Globus pallidus (tissue), 1 donor: ENCODE measurements at regions not wholly inside any gene's neighbourhood (a gene's known extent, or its start where the extent isn't known, plus 50 kb on each side); places are given as distances from the start of the nearest gene placed in this dataset.
"Not testable (repeated sequence)": the region's sequence is repeated elsewhere in the genome, so short reads cannot be mapped to it uniquely, and the experiment has no call there.

Experiments used
- DNase-seq: peaks from one replicate; pipeline ENCODE4 v3.0.0-alpha.2; 2015; ENCODE audit warnings: low spot score

- not testable (repeated sequence) for DNase-seq
Observed at GRCh38 chr7:155397758-155398714, 59.9 kb upstream of the EN2 start.

- DNase-seq, result no peak
Observed at GRCh38 chr7:155398944-155399343, 59.0 kb upstream of the EN2 start.

GRCh38 chr7:155399577-155399976 is 58.4 kb upstream of the EN2 start:
- no peak for DNase-seq

- DNase-seq, result no peak
Observed at GRCh38 chr7:155401231-155401630, 56.7 kb upstream of the EN2 start.

- no peak for DNase-seq
Observed at GRCh38 chr7:155401884-155402283, 56.0 kb upstream of the EN2 start.

GRCh38 chr7:155402941-155403340 is 55.0 kb upstream of the EN2 start:
- DNase-seq, result peak; percentile 74

GRCh38 chr7:155404976-155405375 is 53.0 kb upstream of the EN2 start:
- no peak for DNase-seq

- DNase-seq, result peak; percentile 76
Observed at GRCh38 chr7:155405399-155406318, 52.3 kb upstream of the EN2 start.

- DNase-seq, result no peak
Observed at GRCh38 chr7:155407799-155408198, 50.1 kb upstream of the EN2 start.
